AG04450 (cell line): ENCODE measurements at regions not wholly inside any gene's neighbourhood (a gene's known extent, or its start where the extent isn't known, plus 50 kb on each side); places are given as distances from the start of the nearest gene placed in this dataset.

ENCODE experiments used
- CTCF ChIA-PET: fragments of 300-600, 350-600 bp; formaldehyde crosslinking; extraction: SDS; loops from one replicate; lab custom pipeline; 2022; ENCODE audit warnings: antibody characterized with exemption, inconsistent platforms; lab: Charles Lee
- POLR2A ChIA-PET: fragments of 350-600 bp; formaldehyde crosslinking; extraction: SDS; loops from one replicate; lab custom pipeline; 2021; ENCODE audit warnings: antibody characterized with exemption, inconsistent platforms; lab: Yijun Ruan, JAX
- DNase-seq: peaks from one replicate; pipeline ENCODE4 v3.0.0-alpha.2; 2011; ENCODE audit warnings: low read depth, low spot score
- H3K27ac ChIP-seq: one replicate; pipeline ENCODE4 v1.5.1; 2012; ENCODE audit warnings: low read depth, low read length, control low read depth
- H3K27me3 ChIP-seq: one replicate; pipeline ENCODE4 v1.6.0; 2012; ENCODE audit warnings: low read length; ENCODE audit not compliant: control insufficient read depth, insufficient read depth
- H3K4me3 ChIP-seq: 2 replicates; pipeline ENCODE4 v1.5.1; 2011; ENCODE audit warnings: mild to moderate bottlenecking, low read depth, low read length, control low read depth
- H3K9me3 ChIP-seq: 2 replicates; pipeline ENCODE4 v1.5.1; 2012; ENCODE audit warnings: low read length; ENCODE audit not compliant: control insufficient read depth, insufficient read depth
- CTCF ChIP-seq: IDR thresholded peaks from 2 replicates; pipeline ENCODE4 v1.5.1; 2011; ENCODE audit warnings: low read depth, low read length, control low read depth, inconsistent platforms

- H3K27ac ChIP-seq: no peak overlapping the region
- no peak for DNase-seq
- TF ChIP-seq CTCF: no peak
- no peaks in the 10 kb centered on the region for H3K9me3 ChIP-seq
- no peak overlapping the region for H3K4me3 ChIP-seq
- CTCF ChIA-PET: interaction anchor here (0.6 kb wide), 1 partner anchor 287 kb away, joined by 3 read pairs; no protein-coding TSS in a partner anchor
- H3K27me3 ChIP-seq: peaks cover 2% of the 10 kb centered on the region
- POLR2A ChIA-PET: no interaction called here
These were observed 329.4 kb upstream of the CDH5 start for GRCh38 chr16:66036793-66037715.

- no peak for TF ChIP-seq CTCF
- ChIA-PET CTCF (no interaction called here), POLR2A (no interaction called here)
- no peak for DNase-seq
- Histone ChIP-seq H3K4me3 (no peak overlapping the region), H3K9me3 (no peaks in the 10 kb centered on the region), H3K27me3 (peaks cover 2% of the 10 kb centered on the region), H3K27ac (no peak overlapping the region)
These were observed 330.3 kb upstream of the CDH5 start for GRCh38 chr16:66036184-66036583.

- Histone ChIP-seq H3K4me3 (no peak overlapping the region), H3K27me3 (peaks cover 2% of the 10 kb centered on the region), H3K9me3 (no peaks in the 10 kb centered on the region), H3K27ac (no peak overlapping the region)
- TF ChIP-seq CTCF: no peak
- ChIA-PET POLR2A (no interaction called here), CTCF (interaction anchor here (0.7 kb wide), 1 partner anchor 235 kb away, joined by 4 read pairs; no protein-coding TSS in a partner anchor)
- DNase-seq: no peak
These were observed 331.4 kb upstream of the CDH5 start for GRCh38 chr16:66035096-66035495.

- DNase-seq: no peak
- CTCF ChIA-PET: no interaction called here
- POLR2A ChIA-PET: no interaction called here
- Histone ChIP-seq H3K27me3 (no peaks in the 10 kb centered on the region), H3K4me3 (no peak overlapping the region), H3K27ac (no peak overlapping the region), H3K9me3 (no peaks in the 10 kb centered on the region)
- TF ChIP-seq CTCF: no peak
These were observed 333.6 kb upstream of the CDH5 start for GRCh38 chr16:66032841-66033240.

- DNase-seq: peak; percentile 61
These were observed 336.5 kb upstream of the CDH5 start for GRCh38 chr16:66030036-66030435.

More at GRCh38 chr16:66030036-66030435, 336.5 kb upstream of the CDH5 start:
- ChIA-PET POLR2A (interaction anchor here (1.6 kb wide), 1 partner anchor 123 kb away, joined by 4 read pairs; no protein-coding TSS in a partner anchor), CTCF (no interaction called here)
- TF ChIP-seq CTCF: peak; percentile 26
- peaks cover 1% of the 10 kb centered on the region; the same call in 1 of the 2 replicates for H3K9me3 ChIP-seq
- peak overlapping the region; percentile 12 for H3K27ac ChIP-seq
- no peaks in the 10 kb centered on the region for H3K27me3 ChIP-seq
- H3K4me3 ChIP-seq: no peak overlapping the region
